AG04449 (cell line): ENCODE measurements at regions not wholly inside any gene's neighbourhood (a gene's known extent, or its start where the extent isn't known, plus 50 kb on each side); places are given as distances from the start of the nearest gene placed in this dataset.
"Not testable (repeated sequence)": the region's sequence is repeated elsewhere in the genome, so short reads cannot be mapped to it uniquely, and the experiment has no call there.

ENCODE experiments used
- CTCF ChIA-PET: fragments of 350-600 bp; formaldehyde crosslinking; extraction: SDS; loops from one replicate; lab custom pipeline; 2021; ENCODE audit warnings: antibody characterized with exemption; lab: Yijun Ruan, JAX
- POLR2A ChIA-PET: fragments of 400-600, 350-600 bp; formaldehyde crosslinking; extraction: SDS; loops from one replicate; lab custom pipeline; 2020; ENCODE audit warnings: antibody characterized with exemption, inconsistent platforms; lab: Yijun Ruan, JAX
- DNase-seq: peaks from one replicate; pipeline ENCODE4 v3.0.0-alpha.2; 2010; ENCODE audit warnings: low read depth, low spot score
- H3K4me3 ChIP-seq: 2 replicates; pipeline ENCODE4 v1.5.1; 2011; ENCODE audit warnings: low read depth, mild to moderate bottlenecking, control low read depth, low read length
- CTCF ChIP-seq: IDR thresholded peaks from one replicate; pipeline ENCODE4 v1.5.1; 2011; ENCODE audit warnings: mild to moderate bottlenecking, moderate library complexity, low read length, control low read depth, inconsistent platforms; ENCODE audit not compliant: insufficient read depth; ENCODE audit errors: missing control alignments

GRCh38 chr6:140663094-140663493 lies 1288.6 kb upstream of the CITED2 start:
- POLR2A ChIA-PET, result no interaction called here
- DNase-seq, result no peak
- CTCF ChIA-PET, result no interaction called here

GRCh38 chr6:140661691-140662090 lies 1287.2 kb upstream of the CITED2 start:
- TF ChIP-seq CTCF, result no peak
- DNase-seq, result no peak
- H3K4me3 ChIP-seq, result no peak overlapping the region
- CTCF ChIA-PET, result no interaction called here
- POLR2A ChIA-PET, result no interaction called here

More at GRCh38 chr6:140663094-140663493, 1288.6 kb upstream of the CITED2 start:
- no peak for TF ChIP-seq CTCF
- H3K4me3 ChIP-seq, result no peak overlapping the region

- DNase-seq, result no peak
- H3K4me3 ChIP-seq, result no peak overlapping the region
- ChIA-PET POLR2A (no interaction called here), CTCF (interaction anchor here (1.2 kb wide), 1 partner anchor 9 kb away, joined by 3 read pairs; no protein-coding TSS in a partner anchor)
- TF ChIP-seq CTCF, result no peak
Measured at GRCh38 chr6:140660295-140660694, 1285.8 kb upstream of the CITED2 start.

- no peak for DNase-seq
- TF ChIP-seq CTCF, result no peak
- ChIA-PET POLR2A (no interaction called here), CTCF (no interaction called here)
- no peak overlapping the region for H3K4me3 ChIP-seq
Measured at GRCh38 chr6:140653972-140654371, 1279.5 kb upstream of the CITED2 start.

GRCh38 chr6:140653506-140653905 lies 1279.1 kb upstream of the CITED2 start:
- no peak overlapping the region for H3K4me3 ChIP-seq
- no peak for TF ChIP-seq CTCF
- CTCF ChIA-PET, result no interaction called here
- POLR2A ChIA-PET, result no interaction called here
- no peak for DNase-seq

- DNase-seq, CTCF ChIA-PET, H3K4me3 ChIP-seq, POLR2A ChIA-PET: not testable (repeated sequence)
Measured at GRCh38 chr6:140649502-140649901, 1275.1 kb upstream of the CITED2 start.

GRCh38 chr6:140647322-140647721 lies 1272.9 kb upstream of the CITED2 start:
- DNase-seq, POLR2A ChIA-PET, H3K4me3 ChIP-seq: not testable (repeated sequence)
- CTCF ChIA-PET, result interaction anchor here (0.7 kb wide), 1 partner anchor 45 kb away, joined by 3 read pairs; no protein-coding TSS in a partner anchor
